Keratinocyte (primary cell): ENCODE measurements at regions not wholly inside any gene's neighbourhood (a gene's known extent, or its start where the extent isn't known, plus 50 kb on each side); places are given as distances from the start of the nearest gene placed in this dataset.

Source experiments
- CTCF ChIP-seq, 3 experiments: IDR thresholded peaks in 1 of 3; conservative IDR thresholded peaks in 1 of 3; optimal IDR thresholded peaks in 1 of 3; 2 replicates in 2 of 3; 3 replicates in 1 of 3; pipeline versions ENCODE3 to v1.5.1; 2011; ENCODE audit warnings: low read length in 3 of 3, mild to moderate bottlenecking in 3 of 3, moderate library complexity in 2 of 3, control low read depth in 1 of 3, inconsistent platforms in 1 of 3; ENCODE audit not compliant: insufficient read depth in 2 of 3; ENCODE audit errors: extremely low read depth in 1 of 3
- EZH2 ChIP-seq: IDR thresholded peaks from one replicate; pipeline ENCODE4 v1.6.1; 2012; ENCODE audit warnings: inconsistent platforms, mild to moderate bottlenecking, low read length, moderate library complexity

GRCh38 chr1:4972761-4973320, 318.4 kb downstream of the AJAP1 start:
- no peak for TF ChIP-seq CTCF (optimal IDR thresholded peaks at IDR 0.05 in 1 of 3, IDR thresholded peaks at IDR 0.05 in 1 of 3, conservative IDR thresholded peaks at IDR 0.05 in 1 of 3; ENCODE audit: extremely low read depth in 1 of 3, insufficient read depth in 2 of 3, low read length in 3 of 3)
- TF ChIP-seq EZH2: no peak
